ENCODE measurements at regions not wholly inside any gene's neighbourhood (a gene's known extent, or its start where the extent isn't known, plus 50 kb on each side); places are given as distances from the start of the nearest gene placed in this dataset.
"Not testable (repeated sequence)": the region's sequence is repeated elsewhere in the genome, so short reads cannot be mapped to it uniquely, and the experiment has no call there.

- Histone ChIP-seq H3K79me2 (ENCODE audit: insufficient read depth) (no peaks in the 10 kb centered on the region), H3K4me2 (no peak overlapping the region), H3K9me2 (no peaks in the 10 kb centered on the region), H3K27ac (ENCODE audit: low read depth in 2 of 2, low read length in 1 of 2) (no peak overlapping the region), H3K4me1 (ENCODE audit: control insufficient read depth in 1 of 2, insufficient read depth in 2 of 2, low read depth in 1 of 2, low read length in 1 of 2) (peaks cover 0 to 2% of the 10 kb centered on the region in 2 experiments; a peak in 1 of 4 replicates), H3F3A (replicated peaks; ENCODE audit: insufficient read depth) (no peaks in the 10 kb centered on the region), H3K36me3 (replicated peaks in 1 of 2; ENCODE audit: control insufficient read depth in 1 of 2, insufficient read depth in 2 of 2, low read length in 1 of 2) (no peaks in the 10 kb centered on the region), H3K4me3 (ENCODE audit: low read depth in 2 of 2, low read length in 1 of 2) (no peak overlapping the region), H3K27me3 (ENCODE audit: insufficient read depth) (no peaks in the 10 kb centered on the region), H3K9ac (no peak overlapping the region), H2AFZ (ENCODE audit: low read depth) (no peak overlapping the region), H4K20me1 (ENCODE audit: insufficient read depth) (no peaks in the 10 kb centered on the region), H3K9me3 (no peaks in the 10 kb centered on the region)
- TF ChIP-seq TCF12 (IDR thresholded peaks at IDR 0.05) (no peak), MXI1 (IDR thresholded peaks at IDR 0.05; ENCODE audit: low read depth, low read length) (no peak), FOXM1 (IDR thresholded peaks at IDR 0.05; ENCODE audit: low read depth) (no peak), SMC3 (IDR thresholded peaks at IDR 0.05; ENCODE audit: low read depth, low read length) (no peak), SIN3A (IDR thresholded peaks at IDR 0.05; ENCODE audit: borderline replicate concordance, low read depth, low read length) (no peak), JUND (IDR thresholded peaks at IDR 0.05) (no peak), CHD2 (IDR thresholded peaks at IDR 0.05; ENCODE audit: low read length, partially characterized antibody) (no peak), FOXJ3 (CRISPR knock-in tag; IDR thresholded peaks at IDR 0.05) (no peak), MEF2A (IDR thresholded peaks at IDR 0.05; ENCODE audit: borderline replicate concordance, low read depth) (no peak), USF1 (IDR thresholded peaks at IDR 0.05; ENCODE audit: borderline replicate concordance, low read depth) (no peak), RFX5 (IDR thresholded peaks at IDR 0.05; ENCODE audit: low read length) (no peak)
- POLR2A ChIA-PET, result no interaction called here
- CTCF ChIA-PET, result interaction anchor here (0.6 kb wide), 1 partner anchor 769 kb away, joined by 3 read pairs; no protein-coding TSS in a partner anchor
- DNase-seq, result no peak
These were observed 116.2 kb downstream of the DIRAS2 start for GRCh38 chr9:90526386-90526785.

GRCh38 chr9:90536094-90536493 lies 106.5 kb downstream of the DIRAS2 start:
- H3K27ac ChIP-seq (ENCODE audit: low read depth in 2 of 2, low read length in 1 of 2); H3K4me1 ChIP-seq (ENCODE audit: control insufficient read depth in 1 of 2, insufficient read depth in 2 of 2, low read depth in 1 of 2, low read length in 1 of 2); POLR2A ChIA-PET; H3F3A ChIP-seq (replicated peaks; ENCODE audit: insufficient read depth); CTCF ChIA-PET; H3K9me3 ChIP-seq; H2AFZ ChIP-seq (ENCODE audit: low read depth); H3K4me3 ChIP-seq (ENCODE audit: low read depth in 2 of 2, low read length in 1 of 2); H4K20me1 ChIP-seq (ENCODE audit: insufficient read depth); H3K79me2 ChIP-seq (ENCODE audit: insufficient read depth); H3K9ac ChIP-seq; H3K27me3 ChIP-seq (ENCODE audit: insufficient read depth); H3K36me3 ChIP-seq (replicated peaks in 1 of 2; ENCODE audit: control insufficient read depth in 1 of 2, insufficient read depth in 2 of 2, low read length in 1 of 2); H3K9me2 ChIP-seq; DNase-seq; H3K4me2 ChIP-seq: not testable (repeated sequence)
- TF ChIP-seq GATA2 (CRISPR knock-in tag; IDR thresholded peaks at IDR 0.05), result peak; percentile 23; the same call in 1 of the 2 replicates
- 52% methylated on average over 4 of the region's 4 CpGs for WGBS (ENCODE audit: low lambda C conversion rate)

GRCh38 chr9:90538566-90538965 lies 104.1 kb downstream of the DIRAS2 start:
- POLR2A ChIA-PET, result no interaction called here
- no peaks in the 10 kb centered on the region for H3K9me3 ChIP-seq
- H3K4me3 ChIP-seq (ENCODE audit: low read depth in 2 of 2, low read length in 1 of 2), result no peak overlapping the region
- H3K4me1 ChIP-seq (ENCODE audit: control insufficient read depth in 1 of 2, insufficient read depth in 2 of 2, low read depth in 1 of 2, low read length in 1 of 2), result no peaks in the 10 kb centered on the region; a peak in 2 of 4 replicates
- 37% methylated on average over 4 of the region's 4 CpGs for WGBS (ENCODE audit: low lambda C conversion rate)
- H3K9me2 ChIP-seq, result 0 out of 2 replicates have a peak, but pooled peaks cover 2% of the 10 kb centered on the region
- no peak overlapping the region for H3K4me2 ChIP-seq
- no peaks in the 10 kb centered on the region for H3K79me2 ChIP-seq (ENCODE audit: insufficient read depth)
- no peaks in the 10 kb centered on the region for H3K36me3 ChIP-seq (replicated peaks in 1 of 2; ENCODE audit: control insufficient read depth in 1 of 2, insufficient read depth in 2 of 2, low read length in 1 of 2)
- CTCF ChIA-PET, result no interaction called here
- H3F3A ChIP-seq (replicated peaks; ENCODE audit: insufficient read depth), result no peaks in the 10 kb centered on the region
- no peak for TF ChIP-seq GABPA (IDR thresholded peaks at IDR 0.05; ENCODE audit: low read depth)
- TF ChIP-seq RXRA (IDR thresholded peaks at IDR 0.05; ENCODE audit: borderline replicate concordance, low read depth), result no peak
- no peak for TF ChIP-seq ZBTB33 (IDR thresholded peaks at IDR 0.05; ENCODE audit: borderline replicate concordance, low read depth)
- H3K27ac ChIP-seq (ENCODE audit: low read depth in 2 of 2, low read length in 1 of 2), result no peak overlapping the region
- no peaks in the 10 kb centered on the region for H4K20me1 ChIP-seq (ENCODE audit: insufficient read depth)
- no peaks in the 10 kb centered on the region for H3K27me3 ChIP-seq (ENCODE audit: insufficient read depth)
- no peak for DNase-seq
- no peak overlapping the region for H2AFZ ChIP-seq (ENCODE audit: low read depth)
- H3K9ac ChIP-seq, result no peak overlapping the region

Data from SK-N-SH (cell line).